ENCODE measurements at regions not wholly inside any gene's neighbourhood (a gene's known extent, or its start where the extent isn't known, plus 50 kb on each side); places are given as distances from the start of the nearest gene placed in this dataset.

DNA sequence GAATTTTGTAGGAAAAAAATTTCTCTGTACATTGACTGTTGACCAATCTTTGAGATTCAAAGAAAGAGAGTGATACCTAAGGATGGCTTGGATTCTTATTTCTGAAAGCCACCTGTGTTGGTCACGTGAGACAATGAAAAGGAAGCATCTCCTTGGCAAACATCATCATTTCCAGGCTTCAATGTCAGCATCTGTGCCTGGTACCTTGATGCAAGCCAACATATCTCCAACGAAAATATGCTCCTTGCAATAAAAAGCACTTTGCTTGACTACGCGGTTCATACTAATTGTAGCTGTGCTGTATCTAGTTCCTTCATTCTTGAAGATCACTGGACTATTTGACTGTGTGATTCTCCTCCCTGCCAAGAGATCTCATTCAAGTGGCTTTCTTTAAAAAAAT lies 503.4 kb upstream of the PSMD7 start:
- Histone ChIP-seq H3K79me1 (ENCODE audit: low read depth in 1 of 2, low read length in 2 of 2) (no peaks in the 10 kb centered on the region), H3K14ac (replicated peaks; ENCODE audit: low read depth, low read length) (no peak overlapping the region), H3K27me3 (ENCODE audit: control insufficient read depth, insufficient read depth, low read length) (no peaks in the 10 kb centered on the region), H4K20me1 (ENCODE audit: insufficient read depth, low read length) (no peaks in the 10 kb centered on the region), H3K9ac (ENCODE audit: low read depth, low read length) (no peak overlapping the region), H2BK20ac (ENCODE audit: low read depth, low read length) (no peak overlapping the region), H2BK15ac (ENCODE audit: low read depth, low read length) (no peak overlapping the region), H3K9me3 (ENCODE audit: control insufficient read depth, insufficient read depth, low read length) (peaks cover 5% of the 10 kb centered on the region; the same call in 1 of the 2 replicates), H3K56ac (ENCODE audit: extremely low read depth, insufficient read depth, low read length) (no peak overlapping the region), H3K27ac (ENCODE audit: insufficient read depth, low read length) (no peak overlapping the region), H3K4me1 (ENCODE audit: control insufficient read depth, insufficient read depth, low read length) (no peaks in the 10 kb centered on the region), H3K4ac (ENCODE audit: low read depth, low read length) (no peak overlapping the region), H4K8ac (ENCODE audit: low read depth in 2 of 2, low read length in 2 of 2) (no peak overlapping the region), H2BK120ac (ENCODE audit: low read depth, low read length) (no peak overlapping the region), H3K36me3 (ENCODE audit: control insufficient read depth, insufficient read depth, low read length) (no peaks in the 10 kb centered on the region), H3K18ac (ENCODE audit: low read depth, low read length) (no peak overlapping the region), H2BK5ac (ENCODE audit: low read depth, low read length, poor library complexity, severe bottlenecking) (no peak overlapping the region), H3K23ac (ENCODE audit: low read depth, low read length) (no peak overlapping the region), H3K4me2 (ENCODE audit: low read depth, low read length) (no peak overlapping the region), H3K4me3 (ENCODE audit: insufficient read depth, low read depth, low read length) (no peak overlapping the region), H4K5ac (ENCODE audit: low read depth, low read length) (no peak overlapping the region), H3K9me1 (ENCODE audit: insufficient read depth, low read length) (no peaks in the 10 kb centered on the region), H2AK5ac (ENCODE audit: low read depth, low read length) (no peak overlapping the region), H2AK9ac (replicated peaks; ENCODE audit: low read depth, low read length, poor library complexity) (no peak overlapping the region), H4K91ac (ENCODE audit: insufficient read depth, low read depth, low read length) (no peak overlapping the region), H2AFZ (replicated peaks; ENCODE audit: low read length, poor library complexity) (no peak overlapping the region)
- CTCF ChIA-PET: no interaction called here
- intact Hi-C loops (cut with micrococcal nuclease) (no loop called here), in situ Hi-C loops (cut with MboI; ENCODE audit: low sequenced_read_pairs) (no loop called here), dilution Hi-C loops (cut with HindIII; ENCODE audit: low sequenced_read_pairs, unreplicated experiment) (no loop called here)
- POLR2A ChIA-PET (ENCODE audit: unreplicated experiment): no interaction called here
- DNase-seq: no peak
- no TSS peak for BruUV-seq (replicated peaks)
- no CpG with 5 or more reads among the region's 4 CpGs for WGBS, 2 experiments (ENCODE audit: extremely low coverage in 2 of 2, insufficient read length in 1 of 2)
- ATAC-seq (ENCODE audit: low read depth): no peak
- TF ChIP-seq RAD21 (IDR thresholded peaks at IDR 0.05; ENCODE audit: low read length) (no peak), CHD1 (IDR thresholded peaks at IDR 0.05; ENCODE audit: low read depth, low read length) (no peak), BHLHE40 (IDR thresholded peaks at IDR 0.05; ENCODE audit: low read depth, low read length) (no peak), RFX5 (IDR thresholded peaks at IDR 0.05; ENCODE audit: low read depth, low read length) (no peak), POLR2A (IDR thresholded peaks at IDR 0.05; ENCODE audit: low read depth, low read length) (no peak), MXI1 (IDR thresholded peaks at IDR 0.05; ENCODE audit: borderline replicate concordance, low read depth, low read length) (no peak), FOS (IDR thresholded peaks at IDR 0.05; ENCODE audit: low read depth, low read length) (no peak), NFE2L2 (IDR thresholded peaks at IDR 0.05; ENCODE audit: low read depth, low read length) (no peak), SMC3 (IDR thresholded peaks at IDR 0.05; ENCODE audit: low read depth, low read length) (no peak), MAFK (IDR thresholded peaks at IDR 0.05; ENCODE audit: low read depth, low read length) (no peak), RCOR1 (IDR thresholded peaks at IDR 0.05; ENCODE audit: insufficient replicate concordance, low read length) (no peak), MAZ (IDR thresholded peaks at IDR 0.05; ENCODE audit: borderline replicate concordance, low read depth, low read length) (no peak), CEBPB (IDR thresholded peaks at IDR 0.05; ENCODE audit: low read depth, low read length) (no peak)
- TF ChIP-seq, protein P1, sequence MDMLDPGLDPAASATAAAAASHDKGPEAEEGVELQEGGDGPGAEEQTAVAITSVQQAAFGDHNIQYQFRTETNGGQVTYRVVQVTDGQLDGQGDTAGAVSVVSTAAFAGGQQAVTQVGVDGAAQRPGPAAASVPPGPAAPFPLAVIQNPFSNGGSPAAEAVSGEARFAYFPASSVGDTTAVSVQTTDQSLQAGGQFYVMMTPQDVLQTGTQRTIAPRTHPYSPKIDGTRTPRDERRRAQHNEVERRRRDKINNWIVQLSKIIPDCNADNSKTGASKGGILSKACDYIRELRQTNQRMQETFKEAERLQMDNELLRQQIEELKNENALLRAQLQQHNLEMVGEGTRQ (IDR thresholded peaks at IDR 0.05; ENCODE audit: low read depth, low read length): no peak
- TF ChIP-seq, protein P2, sequence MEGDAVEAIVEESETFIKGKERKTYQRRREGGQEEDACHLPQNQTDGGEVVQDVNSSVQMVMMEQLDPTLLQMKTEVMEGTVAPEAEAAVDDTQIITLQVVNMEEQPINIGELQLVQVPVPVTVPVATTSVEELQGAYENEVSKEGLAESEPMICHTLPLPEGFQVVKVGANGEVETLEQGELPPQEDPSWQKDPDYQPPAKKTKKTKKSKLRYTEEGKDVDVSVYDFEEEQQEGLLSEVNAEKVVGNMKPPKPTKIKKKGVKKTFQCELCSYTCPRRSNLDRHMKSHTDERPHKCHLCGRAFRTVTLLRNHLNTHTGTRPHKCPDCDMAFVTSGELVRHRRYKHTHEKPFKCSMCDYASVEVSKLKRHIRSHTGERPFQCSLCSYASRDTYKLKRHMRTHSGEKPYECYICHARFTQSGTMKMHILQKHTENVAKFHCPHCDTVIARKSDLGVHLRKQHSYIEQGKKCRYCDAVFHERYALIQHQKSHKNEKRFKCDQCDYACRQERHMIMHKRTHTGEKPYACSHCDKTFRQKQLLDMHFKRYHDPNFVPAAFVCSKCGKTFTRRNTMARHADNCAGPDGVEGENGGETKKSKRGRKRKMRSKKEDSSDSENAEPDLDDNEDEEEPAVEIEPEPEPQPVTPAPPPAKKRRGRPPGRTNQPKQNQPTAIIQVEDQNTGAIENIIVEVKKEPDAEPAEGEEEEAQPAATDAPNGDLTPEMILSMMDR (conservative IDR thresholded peaks at IDR 0.05; ENCODE audit: low read depth, low read length): no peak
- TF ChIP-seq, protein P3, sequence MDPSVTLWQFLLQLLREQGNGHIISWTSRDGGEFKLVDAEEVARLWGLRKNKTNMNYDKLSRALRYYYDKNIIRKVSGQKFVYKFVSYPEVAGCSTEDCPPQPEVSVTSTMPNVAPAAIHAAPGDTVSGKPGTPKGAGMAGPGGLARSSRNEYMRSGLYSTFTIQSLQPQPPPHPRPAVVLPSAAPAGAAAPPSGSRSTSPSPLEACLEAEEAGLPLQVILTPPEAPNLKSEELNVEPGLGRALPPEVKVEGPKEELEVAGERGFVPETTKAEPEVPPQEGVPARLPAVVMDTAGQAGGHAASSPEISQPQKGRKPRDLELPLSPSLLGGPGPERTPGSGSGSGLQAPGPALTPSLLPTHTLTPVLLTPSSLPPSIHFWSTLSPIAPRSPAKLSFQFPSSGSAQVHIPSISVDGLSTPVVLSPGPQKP (IDR thresholded peaks at IDR 0.05; ENCODE audit: borderline replicate concordance, low read depth, low read length): no peak
